ENCODE measurements at regions not wholly inside any gene's neighbourhood (a gene's known extent, or its start where the extent isn't known, plus 50 kb on each side); places are given as distances from the start of the nearest gene placed in this dataset.
"Not testable (repeated sequence)": the region's sequence is repeated elsewhere in the genome, so short reads cannot be mapped to it uniquely, and the experiment has no call there.

DNA sequence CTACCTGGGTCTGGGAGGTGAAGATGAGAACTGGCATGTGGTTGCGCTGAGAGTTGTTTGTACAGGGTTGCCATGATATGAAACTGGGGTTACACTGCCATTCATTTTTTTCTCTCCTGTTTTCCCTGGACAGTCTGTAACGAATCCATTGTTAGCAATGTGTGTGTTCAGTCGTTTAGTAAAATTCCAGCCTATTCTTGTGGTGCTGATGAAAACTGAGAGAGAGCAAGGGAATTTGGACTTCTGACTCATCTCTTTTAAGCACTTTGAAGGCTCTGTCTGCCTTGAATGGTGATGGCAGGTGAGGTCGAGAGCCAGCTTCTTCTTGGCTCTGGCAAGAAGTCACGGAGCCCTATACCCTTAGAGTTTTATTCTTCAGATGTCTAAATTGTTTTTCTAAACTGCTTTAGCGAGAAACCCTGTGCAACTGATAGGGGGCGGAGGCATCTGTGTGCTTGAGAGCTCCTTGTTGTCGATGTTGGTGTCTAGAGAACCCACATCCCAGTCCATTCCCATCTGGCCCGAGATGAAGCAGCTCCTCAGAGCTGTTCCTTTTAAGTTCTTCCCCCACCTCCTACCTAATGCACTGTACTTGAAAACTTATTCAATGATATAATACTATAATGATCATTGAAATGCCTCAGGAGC, 204.4 kb downstream of the TMX1 start:
- DNase-seq = no peak

DNA sequence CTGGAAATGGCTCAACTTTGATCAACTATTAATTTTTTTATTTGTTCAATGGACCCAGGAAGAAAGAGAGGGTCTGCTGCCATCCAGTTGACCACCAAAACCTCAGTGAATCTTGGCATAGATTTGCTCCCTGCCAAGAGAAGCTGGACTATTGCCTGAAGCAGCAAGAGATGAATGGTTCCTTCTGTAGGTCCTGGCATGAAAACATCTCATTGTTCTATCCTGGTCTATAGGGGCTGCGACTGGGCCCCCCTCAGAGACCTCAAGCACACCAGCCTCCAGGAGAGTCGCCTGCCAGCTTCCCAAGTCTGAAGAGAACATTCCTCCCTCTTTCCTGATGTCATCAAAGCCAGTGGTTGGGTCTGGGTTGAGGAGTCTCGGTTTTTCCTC, 204.9 kb downstream of the TMX1 start:
- no peak for DNase-seq

DNA sequence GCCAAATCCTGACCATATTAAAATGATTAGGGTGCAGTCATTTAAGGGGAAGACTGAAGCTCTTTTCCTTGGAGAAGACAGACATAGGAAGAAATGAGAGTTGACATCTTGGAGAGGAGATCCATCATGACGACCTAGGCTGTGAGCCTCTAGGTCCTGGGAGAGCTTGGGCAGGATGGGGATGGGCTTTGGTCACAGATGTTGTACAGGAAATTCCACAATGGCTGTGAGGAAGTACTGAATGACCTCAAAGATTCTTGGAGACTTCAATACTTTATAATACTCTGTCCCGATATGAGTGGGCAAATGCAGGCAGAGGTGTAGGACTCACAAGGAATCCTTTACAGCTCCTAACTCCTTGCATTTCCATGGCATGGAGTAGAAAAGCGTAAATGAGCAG, 204.9 kb upstream of the FRMD6 start:
- no peak for DNase-seq

DNA sequence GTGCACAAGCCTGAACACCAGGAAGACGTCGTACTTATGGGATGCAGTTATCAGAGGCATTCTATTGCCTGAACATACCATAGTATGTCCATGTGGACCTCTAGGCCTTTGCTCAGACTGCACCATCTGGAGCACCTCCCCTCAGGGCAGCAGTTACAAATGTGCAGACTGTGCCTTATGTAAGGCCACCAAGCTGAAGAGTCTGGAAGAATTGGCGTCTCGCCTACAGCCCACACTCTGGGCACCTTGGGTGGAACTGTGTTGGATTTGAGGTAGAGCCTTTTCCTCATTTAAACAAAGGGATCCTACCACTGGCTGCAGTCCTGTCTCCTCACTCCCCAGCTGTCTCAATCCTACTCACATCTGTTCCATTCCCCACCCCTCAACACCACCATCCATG, 204.3 kb upstream of the FRMD6 start:
- DNase-seq = no peak

DNA sequence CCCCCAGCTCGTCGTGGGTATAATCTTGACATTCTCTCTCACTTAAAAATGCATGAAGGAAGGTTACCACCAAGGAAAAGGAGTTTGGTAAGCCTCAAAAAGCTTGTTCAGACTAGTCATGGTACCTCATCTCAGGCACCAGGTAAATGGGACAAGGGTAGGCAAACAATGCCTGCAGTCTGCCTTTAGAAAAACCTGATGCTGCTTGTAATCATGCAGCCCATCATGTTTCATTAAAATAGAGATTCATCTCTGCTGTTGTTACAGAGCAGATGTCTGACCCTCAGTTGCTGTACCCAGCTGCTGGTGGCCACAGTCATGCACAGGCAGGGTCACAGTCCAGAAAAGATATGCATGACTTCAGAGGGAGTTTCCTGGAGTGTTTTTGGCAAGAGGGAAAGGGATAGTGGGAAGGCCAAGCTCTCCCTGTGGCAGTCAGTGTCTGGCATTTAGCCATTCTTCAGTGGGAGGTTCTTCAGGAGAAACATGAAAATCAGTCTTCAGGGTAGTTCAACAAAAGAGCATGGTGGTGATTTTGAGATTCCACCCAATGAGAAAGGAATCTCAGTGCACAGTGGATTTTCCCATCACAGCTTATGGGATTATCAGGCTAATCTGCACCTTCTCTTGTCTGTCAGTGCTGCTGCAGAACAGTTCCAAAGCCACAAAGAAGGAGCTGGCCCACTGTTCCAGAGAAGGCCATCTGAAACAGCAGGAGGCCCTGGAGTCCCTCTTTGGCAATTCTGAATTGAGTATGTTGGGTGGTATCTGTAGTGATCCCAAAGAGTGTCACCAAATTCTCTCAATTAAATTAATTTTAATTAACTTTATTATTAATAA, 202.7 kb upstream of the FRMD6 start:
- peak; percentile 52 to 67 (median 65) for DNase-seq

DNA sequence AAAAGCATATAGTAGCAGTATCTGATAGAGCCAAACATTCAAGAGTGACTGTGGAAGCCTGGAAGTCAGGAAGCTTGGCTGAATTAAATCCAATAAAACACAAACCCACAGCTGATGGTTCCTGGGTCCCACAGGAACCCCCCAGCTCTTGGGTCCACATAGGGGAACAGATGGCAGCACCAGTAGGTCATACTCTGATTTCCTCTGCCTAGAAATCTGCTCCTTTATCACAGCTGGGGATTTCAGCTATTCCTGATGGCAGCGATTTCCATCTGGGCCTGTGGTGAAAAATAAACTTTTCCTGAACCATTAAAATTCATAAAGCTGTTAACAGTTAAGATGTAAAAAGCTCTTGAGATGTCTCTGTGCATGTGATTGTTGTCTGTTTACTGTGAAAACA, 202.0 kb upstream of the FRMD6 start:
- DNase-seq = peak in 1 of 3 donors; percentile 29

DNA sequence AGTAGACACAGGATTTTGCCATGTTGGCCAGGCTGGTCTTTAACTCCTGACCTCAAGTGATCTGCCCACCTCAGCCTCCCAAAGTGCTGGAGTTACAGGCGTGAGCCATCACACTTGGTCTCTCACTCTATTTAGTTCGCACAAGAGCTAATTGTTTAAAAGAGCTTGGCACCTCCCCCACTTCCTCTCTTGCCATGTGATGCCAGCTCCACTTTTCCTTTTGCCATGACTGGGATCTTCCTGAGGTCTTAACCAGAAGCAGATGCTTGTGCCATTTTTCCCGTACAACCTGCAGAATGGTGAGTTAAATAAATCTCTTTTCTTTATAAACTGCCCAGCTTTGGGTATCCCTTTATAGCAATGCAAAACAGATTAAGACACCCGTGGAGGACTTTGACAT, 200.1 kb upstream of the FRMD6 start:
- DNase-seq = no peak

DNA sequence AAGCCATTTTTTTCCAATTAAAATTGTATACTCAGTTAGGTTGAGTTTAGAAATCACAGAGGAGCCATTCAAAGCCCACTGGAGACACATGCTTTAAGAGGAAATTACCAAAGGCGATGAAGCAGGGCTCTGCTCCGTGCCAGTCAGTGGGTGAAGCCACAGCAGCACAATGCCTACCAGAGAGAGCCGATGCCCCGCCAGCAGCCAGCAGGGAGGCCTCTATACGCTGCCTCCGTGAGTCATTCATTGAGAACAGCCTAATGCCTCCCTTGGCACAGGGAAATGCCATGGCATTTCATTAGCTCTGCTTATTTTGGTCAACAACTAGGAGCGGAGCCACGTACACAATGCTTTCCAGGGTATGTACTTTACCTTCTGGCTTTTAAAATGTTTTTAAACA, 197.8 kb upstream of the FRMD6 start:
- DNase-seq = no peak

DNA sequence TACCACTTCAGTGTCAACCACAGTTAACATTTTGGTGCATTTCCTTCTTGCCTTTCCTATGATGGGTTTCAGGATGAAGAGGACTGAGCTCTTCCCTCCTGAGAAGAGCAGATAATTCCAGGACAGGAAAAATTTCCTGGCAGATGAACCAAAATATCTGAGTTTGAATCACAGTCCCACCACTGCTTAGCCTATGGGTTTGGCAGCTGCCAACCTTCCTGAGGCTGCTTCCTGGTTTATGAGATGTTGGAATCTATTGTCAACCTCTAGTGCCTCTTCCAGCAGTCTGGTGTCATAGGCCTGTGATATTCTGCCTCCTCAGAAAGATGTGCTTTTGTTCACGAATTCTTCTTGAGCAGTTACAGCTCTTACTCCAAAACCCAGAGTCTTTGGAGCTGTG, 197.4 kb upstream of the FRMD6 start:
- no peak for DNase-seq

DNA sequence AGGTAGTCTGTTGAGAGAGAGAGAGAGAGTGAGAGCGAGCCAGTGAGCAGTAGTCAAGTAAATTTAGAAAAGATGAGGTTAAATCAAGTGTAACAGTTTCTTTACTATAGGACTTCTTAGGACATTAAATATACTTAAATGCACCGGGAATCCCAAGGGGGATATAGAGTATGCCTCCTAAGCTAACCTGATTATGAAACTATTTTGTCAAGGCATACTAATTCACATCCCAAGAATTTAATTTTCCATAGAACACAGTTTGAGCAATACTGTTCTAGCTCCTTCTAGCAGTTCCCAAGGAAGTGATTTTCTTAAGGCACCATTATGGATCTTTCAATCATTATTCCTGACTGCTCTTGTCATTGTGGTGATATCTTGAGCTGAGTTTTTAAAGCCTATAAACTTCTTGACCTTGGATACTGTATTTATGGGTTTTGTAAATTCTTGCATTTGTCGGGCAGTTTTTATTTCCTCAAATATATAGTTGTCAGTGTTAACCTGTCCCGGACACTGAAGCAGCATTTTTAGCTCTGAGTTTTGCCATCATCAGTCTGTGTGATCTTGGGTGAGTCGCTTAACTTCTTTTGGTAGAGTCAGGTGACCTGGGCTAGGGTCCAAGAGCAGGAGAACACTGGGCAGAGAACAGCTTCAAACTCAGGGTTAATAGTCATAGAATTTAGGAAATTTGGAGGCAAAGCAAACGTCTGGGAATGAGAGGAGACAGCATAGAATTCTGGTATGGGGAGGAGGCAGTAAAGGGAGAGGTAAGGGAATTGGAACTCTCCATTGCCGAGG, 196.5 kb upstream of the FRMD6 start:
- DNase-seq = no peak

DNA sequence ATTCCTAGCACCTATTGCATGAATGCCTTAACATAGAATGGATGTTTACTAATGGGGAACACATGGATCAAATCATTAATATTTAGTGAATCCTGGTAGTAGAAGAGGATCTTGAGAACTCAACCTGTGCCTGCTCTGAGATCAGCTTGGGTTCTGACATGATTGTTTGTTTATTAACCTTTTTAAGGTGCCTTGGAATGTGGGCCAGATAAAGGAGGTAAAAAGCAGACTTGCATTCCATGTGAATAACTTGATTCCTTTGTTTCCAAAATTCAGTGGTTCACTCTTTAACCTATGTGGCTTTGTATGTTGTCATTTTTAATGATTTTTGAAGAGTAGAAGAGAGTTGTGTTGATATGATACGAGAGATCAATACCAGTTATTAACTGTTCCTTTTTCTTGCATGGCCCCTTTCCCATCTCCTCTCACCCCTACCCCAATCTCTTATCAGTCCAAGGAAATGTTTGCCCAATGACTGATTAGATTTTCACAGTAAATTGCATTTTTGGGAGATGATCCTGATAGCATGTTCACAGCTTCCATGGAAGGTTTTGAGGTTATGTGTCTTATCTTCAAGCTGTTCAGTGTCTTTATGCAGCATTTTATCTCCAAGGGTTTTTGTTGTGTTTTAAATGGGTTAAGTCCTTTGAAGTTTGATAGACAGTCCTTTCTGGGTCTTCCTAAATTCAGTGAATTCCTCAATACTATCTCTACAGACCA, 193.7 kb upstream of the FRMD6 start:
- no peak for DNase-seq

DNA sequence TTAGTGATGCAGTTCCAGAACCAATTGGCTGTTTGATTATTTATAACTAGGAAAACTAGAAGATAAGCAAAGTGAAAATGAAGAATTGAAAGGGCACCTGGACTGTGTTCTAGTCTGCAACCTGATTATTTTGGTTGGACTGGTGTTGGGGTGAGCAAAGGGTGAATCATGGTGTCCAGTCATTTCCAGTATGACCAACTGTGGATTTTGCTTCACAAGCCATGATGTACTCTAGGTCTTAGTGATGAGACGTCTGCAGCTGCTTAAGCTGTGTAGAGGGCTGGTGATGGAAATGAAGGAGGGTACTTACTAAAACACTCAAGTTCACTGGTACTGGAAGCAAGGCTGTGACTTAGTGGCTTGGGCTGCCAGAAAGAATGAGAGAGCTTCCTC, 193.2 kb upstream of the FRMD6 start:
- DNase-seq = no peak

DNA sequence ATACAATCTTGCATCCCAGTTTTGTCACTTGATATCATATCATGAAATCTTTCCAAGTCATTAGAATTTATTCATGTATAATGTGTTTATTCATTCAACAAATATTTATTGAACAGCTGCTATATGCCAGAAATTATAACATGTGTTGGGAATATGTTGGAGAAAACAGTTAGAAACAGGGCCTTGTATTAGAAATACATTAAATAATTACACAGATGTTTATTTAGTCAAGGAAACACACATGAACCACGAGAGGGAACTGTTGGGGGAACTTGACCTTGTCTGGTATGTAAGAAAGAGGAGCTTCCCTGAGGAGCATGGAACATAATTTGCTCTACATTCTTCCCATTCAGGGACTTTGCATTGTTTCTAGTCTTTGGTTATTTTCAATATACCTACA, 191.7 kb upstream of the FRMD6 start:
- peak in 1 of 3 donors; percentile 68 for DNase-seq

DNA sequence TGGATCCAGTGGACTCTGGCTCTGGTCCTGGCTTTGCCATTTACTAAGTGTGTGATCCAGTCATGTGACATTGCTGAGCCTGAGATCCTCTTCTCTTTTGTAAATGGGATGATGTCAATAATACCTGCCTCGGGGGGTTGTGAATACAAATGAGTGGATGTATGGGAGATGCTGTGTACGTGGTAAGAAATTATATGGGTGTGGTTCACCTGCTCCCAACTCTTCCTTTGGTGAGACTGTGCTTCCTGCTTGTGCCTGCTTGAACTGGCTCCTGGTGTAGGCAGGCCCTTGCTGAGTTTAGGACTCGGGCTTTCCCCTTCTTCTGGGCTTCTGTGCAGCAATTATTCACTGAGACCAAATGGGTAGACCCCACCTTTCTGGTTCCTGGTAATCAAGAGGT, 189.5 kb upstream of the FRMD6 start:
- no peak for DNase-seq

DNA sequence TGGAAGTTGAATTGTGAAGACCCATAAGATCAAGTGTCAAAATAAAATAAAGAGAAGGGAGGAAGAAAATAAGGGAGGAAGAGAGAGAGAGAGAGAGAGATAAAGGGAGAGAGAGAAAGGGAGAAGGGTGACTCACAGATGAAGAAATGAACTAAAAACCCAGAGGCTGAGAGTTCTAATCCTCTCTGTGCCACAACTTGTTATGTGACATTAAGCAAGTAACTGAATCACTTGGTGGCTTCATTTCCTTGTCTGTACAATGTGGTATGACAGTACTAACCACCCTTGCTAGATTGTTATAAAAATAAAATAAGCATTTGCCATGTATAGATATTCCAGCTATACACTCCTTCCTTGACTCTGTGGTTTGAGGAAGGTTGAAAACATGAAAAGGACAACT, 189.0 kb upstream of the FRMD6 start:
- no peak for DNase-seq

DNA sequence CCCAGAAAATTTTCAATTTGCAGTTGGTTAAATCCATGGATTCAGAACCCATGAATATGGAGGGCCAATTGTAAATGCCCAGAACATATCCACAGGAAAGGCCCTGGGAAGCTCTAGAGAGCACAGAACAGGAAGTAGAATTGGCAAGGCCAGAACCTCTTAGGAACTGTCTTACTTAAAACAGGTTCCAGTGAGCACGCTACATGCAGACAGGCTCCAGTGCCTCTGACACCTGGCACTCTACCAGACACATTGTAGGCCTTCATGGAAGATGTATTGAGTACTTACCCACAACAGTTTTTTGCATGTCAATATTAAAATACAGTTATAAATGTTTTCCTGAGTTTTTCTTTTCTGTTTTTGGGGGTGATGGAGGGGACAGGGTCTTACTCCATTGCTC, 188.2 kb upstream of the FRMD6 start:
- no peak for DNase-seq

DNA sequence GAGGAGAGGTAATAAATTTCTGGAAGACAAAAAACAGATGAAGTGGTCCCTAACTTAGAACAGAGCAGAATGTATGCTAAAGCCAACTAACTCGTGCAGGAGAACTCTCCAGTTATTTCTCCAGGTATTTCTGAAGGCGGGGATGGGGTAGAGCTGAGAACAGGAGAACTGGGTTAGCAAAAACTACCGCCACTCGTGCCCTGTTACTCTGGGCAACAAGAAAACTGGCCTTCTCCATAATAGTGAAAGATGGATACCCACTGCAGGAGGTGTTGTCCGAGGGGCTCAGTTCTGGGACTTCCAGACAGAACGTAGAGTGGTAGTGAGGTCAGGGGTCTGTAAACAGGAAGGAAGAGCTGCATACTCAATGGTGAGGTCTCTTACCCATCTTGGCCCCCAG, 187.3 kb upstream of the FRMD6 start:
- no peak for DNase-seq

DNA sequence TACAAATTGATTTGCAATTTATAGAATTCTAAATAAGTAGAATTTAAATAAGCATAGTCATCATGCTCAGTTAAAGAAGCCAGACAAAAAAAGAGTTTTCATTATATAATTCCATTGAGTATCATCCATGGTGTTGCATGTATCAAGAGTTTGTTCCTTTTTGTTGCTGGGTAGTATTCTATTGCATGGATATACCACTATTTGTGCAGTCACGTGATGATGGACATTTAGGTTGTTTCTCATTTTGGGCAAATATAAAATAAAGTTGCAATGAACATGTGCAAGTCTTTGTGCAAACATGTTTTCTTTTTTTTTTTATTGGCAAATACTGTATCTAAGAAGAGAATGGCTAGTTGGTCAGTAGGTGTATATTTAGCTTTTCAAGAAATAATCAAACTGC, 186.2 kb upstream of the FRMD6 start:
- DNase-seq = no peak

DNA sequence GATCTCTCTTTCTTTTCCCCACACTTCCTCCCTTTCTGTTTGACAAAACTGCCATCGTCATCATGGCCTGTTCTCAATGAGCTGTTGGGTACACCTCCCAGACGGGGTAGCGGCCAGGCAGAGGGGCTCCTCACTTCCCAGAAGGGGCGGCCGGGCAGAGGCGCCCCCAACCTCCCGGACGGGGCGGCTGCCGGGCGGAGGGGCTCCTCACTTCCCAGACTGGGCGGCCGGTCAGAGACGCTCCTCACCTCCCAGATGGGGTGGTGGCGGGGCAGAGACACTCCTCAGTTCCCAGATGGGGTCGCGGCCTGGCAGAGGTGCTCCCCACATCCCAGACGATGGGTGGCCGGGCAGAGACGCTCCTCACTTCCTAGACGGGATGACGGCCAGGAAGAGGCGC, 184.3 kb upstream of the FRMD6 start:
- DNase-seq = not testable (repeated sequence)

DNA sequence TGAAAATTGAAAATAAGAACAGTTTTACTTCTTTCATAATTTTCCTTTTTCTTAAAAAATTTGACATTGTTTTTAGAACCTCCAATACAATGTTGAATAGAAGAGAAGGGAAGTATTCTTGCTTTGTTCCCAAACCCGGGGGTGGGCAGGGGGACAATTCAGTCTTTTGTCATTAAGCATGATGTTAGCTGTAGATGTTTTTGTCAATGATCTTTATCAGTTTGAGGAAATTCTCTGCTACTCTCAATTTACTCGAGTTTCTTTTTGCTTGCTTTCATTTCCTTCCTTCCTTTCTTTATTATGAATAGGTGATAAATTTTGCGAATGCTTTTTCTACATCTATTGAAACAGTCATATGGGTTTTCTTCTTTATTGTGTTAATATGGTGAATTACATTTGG, 183.2 kb upstream of the FRMD6 start:
- DNase-seq = no peak

DNA sequence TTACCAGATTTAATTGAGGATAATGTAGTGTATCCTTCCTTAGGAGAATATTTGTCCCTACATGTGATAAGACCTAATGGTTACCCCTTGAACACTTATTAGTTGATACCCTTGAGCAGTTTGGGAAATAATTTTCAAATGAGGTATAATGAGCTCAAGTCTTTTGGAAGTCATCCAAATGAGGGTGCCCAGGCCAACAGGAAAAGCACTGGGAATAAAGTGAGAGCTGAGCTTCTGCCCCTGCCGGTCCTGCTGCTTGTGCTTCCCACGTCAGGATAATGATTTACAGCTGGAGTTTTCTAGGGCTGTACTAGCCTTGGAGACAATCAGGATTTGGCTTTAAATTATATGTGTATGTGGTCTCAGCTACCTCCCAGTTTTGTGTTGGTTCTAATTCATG, 178.8 kb upstream of the FRMD6 start:
- no peak for DNase-seq

DNA sequence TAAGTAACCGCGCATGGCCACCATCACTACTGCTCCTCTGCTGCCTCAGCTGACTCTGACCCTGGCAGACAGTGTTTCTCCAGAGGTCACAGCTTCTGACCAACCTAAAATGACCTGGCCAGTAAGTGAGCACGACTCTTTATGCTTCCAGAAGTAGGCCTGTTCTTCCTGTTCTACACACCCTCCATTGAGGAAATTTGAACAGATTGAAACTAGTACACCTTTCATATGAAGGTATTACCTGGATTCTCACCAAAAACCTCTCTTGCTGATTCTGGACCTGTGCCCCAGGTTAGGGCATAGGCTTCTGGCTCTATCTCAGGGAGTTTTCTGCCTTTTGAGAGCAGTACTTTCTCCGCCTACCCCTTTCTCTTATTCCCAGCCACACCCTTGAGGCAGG, 178.4 kb upstream of the FRMD6 start:
- no peak for DNase-seq

Data from muscle of back (tissue), 3 donors.